ENCODE measurements at regions not wholly inside any gene's neighbourhood (a gene's known extent, or its start where the extent isn't known, plus 50 kb on each side); places are given as distances from the start of the nearest gene placed in this dataset.

GRCh38 chr2:2731816-2732284 is 400.8 kb upstream of the MYT1L start:
- intact Hi-C loops (cut with DNase I), result no loop called here

GRCh38 chr2:2731101-2731815 is 400.2 kb upstream of the MYT1L start:
- no peak for DNase-seq
- TF ChIP-seq CTCF (IDR thresholded peaks at IDR 0.05), result no peak
- no peak for TF ChIP-seq POLR2AphosphoS5 (IDR thresholded peaks at IDR 0.05)
- TF ChIP-seq POLR2A (IDR thresholded peaks at IDR 0.05), result no peak
- TF ChIP-seq EP300 (IDR thresholded peaks at IDR 0.05), result no peak
- intact Hi-C loops (cut with DNase I), result no loop called here
- Histone ChIP-seq H3K27ac (no peak overlapping the region), H3K4me1 (no peaks in the 10 kb centered on the region), H3K27me3 (no peaks in the 10 kb centered on the region), H3K4me3 (no peak overlapping the region), H3K9me3 (no peaks in the 10 kb centered on the region), H3K36me3 (no peaks in the 10 kb centered on the region)
- WGBS, 2 donors, result 86 to 89% methylated on average over 21 of the region's 21 CpGs

More at GRCh38 chr2:2731816-2732284, 400.8 kb upstream of the MYT1L start:
- 90% methylated on average over 19 of the region's 19 CpGs for WGBS, 2 donors
- Histone ChIP-seq H3K4me1 (no peaks in the 10 kb centered on the region), H3K27ac (no peak overlapping the region), H3K4me3 (no peak overlapping the region), H3K36me3 (no peaks in the 10 kb centered on the region), H3K27me3 (no peaks in the 10 kb centered on the region), H3K9me3 (no peaks in the 10 kb centered on the region)
- TF ChIP-seq POLR2A (IDR thresholded peaks at IDR 0.05) (no peak), EP300 (IDR thresholded peaks at IDR 0.05) (no peak), CTCF (IDR thresholded peaks at IDR 0.05) (no peak), POLR2AphosphoS5 (IDR thresholded peaks at IDR 0.05) (no peak)
- no peak for DNase-seq

GRCh38 chr2:2730301-2730833 is 399.3 kb upstream of the MYT1L start:
- Histone ChIP-seq H3K36me3 (no peaks in the 10 kb centered on the region), H3K27me3 (peaks cover 0 to 3% (median 0%) of the 10 kb centered on the region in 3 donors), H3K4me3 (no peak overlapping the region), H3K4me1 (no peaks in the 10 kb centered on the region), H3K9me3 (no peaks in the 10 kb centered on the region), H3K27ac (no peak overlapping the region)
- intact Hi-C loops (cut with DNase I), result no loop called here
- 86 to 91% methylated on average over 18 of the region's 18 CpGs for WGBS, 2 donors
- DNase-seq, result no peak
- no peak for TF ChIP-seq POLR2A (IDR thresholded peaks at IDR 0.05)
- no peak for TF ChIP-seq EP300 (IDR thresholded peaks at IDR 0.05)
- TF ChIP-seq POLR2AphosphoS5 (IDR thresholded peaks at IDR 0.05), result no peak
- no peak for TF ChIP-seq CTCF (IDR thresholded peaks at IDR 0.05)

GRCh38 chr2:2729246-2729645 is 398.2 kb upstream of the MYT1L start:
- Histone ChIP-seq H3K27ac (no peak overlapping the region), H3K27me3 (peaks cover 0 to 3% (median 0%) of the 10 kb centered on the region in 3 donors), H3K36me3 (no peaks in the 10 kb centered on the region), H3K4me3 (no peak overlapping the region), H3K4me1 (no peaks in the 10 kb centered on the region), H3K9me3 (no peaks in the 10 kb centered on the region)
- 80 to 82% methylated on average over 9 of the region's 9 CpGs for WGBS, 2 donors
- TF ChIP-seq POLR2A (IDR thresholded peaks at IDR 0.05) (no peak), EP300 (IDR thresholded peaks at IDR 0.05) (no peak), CTCF (IDR thresholded peaks at IDR 0.05) (no peak), POLR2AphosphoS5 (IDR thresholded peaks at IDR 0.05) (no peak)
- DNase-seq, result no peak
- intact Hi-C loops (cut with DNase I), result no loop called here

Data from sigmoid colon (tissue), 6 donors.